ENCODE measurements at regions not wholly inside any gene's neighbourhood (a gene's known extent, or its start where the extent isn't known, plus 50 kb on each side); places are given as distances from the start of the nearest gene placed in this dataset.
"Not testable (repeated sequence)": the region's sequence is repeated elsewhere in the genome, so short reads cannot be mapped to it uniquely, and the experiment has no call there.

DNA sequence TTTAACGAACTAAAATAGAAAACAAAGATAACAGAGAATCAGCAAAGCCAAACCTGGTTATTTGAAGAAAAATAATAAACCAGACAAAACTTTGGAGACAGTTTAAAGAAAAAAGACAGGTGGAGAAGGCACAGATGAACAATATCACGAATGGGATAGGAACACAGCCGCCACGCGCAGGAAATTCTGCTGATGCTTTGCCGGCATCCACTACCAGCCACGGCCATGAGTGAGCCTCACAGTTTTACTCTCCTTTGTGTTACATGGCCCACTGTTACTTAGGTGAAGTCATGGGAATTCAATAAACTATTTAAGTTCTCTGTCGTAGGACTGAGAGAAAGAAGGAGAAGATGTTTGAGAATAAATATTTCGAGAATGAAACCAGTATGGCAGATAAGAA is 503.4 kb downstream of the TTLL7 start:
- Histone ChIP-seq H3K9me3 (no peaks in the 10 kb centered on the region), H3K36me3 (no peaks in the 10 kb centered on the region), H3K4me3 (no peak overlapping the region), H3K27me3 (no peaks in the 10 kb centered on the region)
- DNase-seq, result no peak

GRCh38 chr1:83493633-83494032 is 505.3 kb downstream of the TTLL7 start:
- no peaks in the 10 kb centered on the region for H3K36me3 ChIP-seq
- H3K27me3 ChIP-seq, result no peaks in the 10 kb centered on the region
- no peaks in the 10 kb centered on the region for H3K9me3 ChIP-seq
- no peak for DNase-seq
- H3K4me3 ChIP-seq, result no peak overlapping the region

DNA sequence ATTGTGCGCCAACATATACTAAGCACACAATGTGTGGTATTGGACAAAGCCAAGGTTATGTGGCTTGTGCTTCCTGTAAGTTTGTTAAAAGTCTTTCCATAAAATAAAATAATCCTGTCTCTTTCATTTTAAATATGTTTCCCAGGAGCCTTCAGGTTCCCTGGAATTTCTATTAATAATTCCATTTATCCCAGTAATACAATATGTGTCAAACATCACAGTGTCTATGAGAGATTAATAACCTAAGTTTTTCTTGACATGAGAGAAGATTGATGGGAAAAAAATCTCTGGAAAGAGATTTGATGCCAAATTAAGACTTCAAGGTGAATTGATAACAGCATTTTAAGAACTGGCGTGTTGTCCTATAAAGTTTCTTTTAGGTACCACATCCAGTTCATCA is 507.0 kb downstream of the TTLL7 start:
- H3K27me3 ChIP-seq, result no peaks in the 10 kb centered on the region
- no peak for DNase-seq
- H3K36me3 ChIP-seq, result no peaks in the 10 kb centered on the region
- no peak overlapping the region for H3K4me3 ChIP-seq
- H3K9me3 ChIP-seq, result no peaks in the 10 kb centered on the region

GRCh38 chr1:83490988-83491387 is 507.9 kb downstream of the TTLL7 start:
- Histone ChIP-seq H3K9me3 (no peaks in the 10 kb centered on the region), H3K4me3 (no peak overlapping the region), H3K27me3 (no peaks in the 10 kb centered on the region), H3K36me3 (no peaks in the 10 kb centered on the region)
- no peak for DNase-seq

DNA sequence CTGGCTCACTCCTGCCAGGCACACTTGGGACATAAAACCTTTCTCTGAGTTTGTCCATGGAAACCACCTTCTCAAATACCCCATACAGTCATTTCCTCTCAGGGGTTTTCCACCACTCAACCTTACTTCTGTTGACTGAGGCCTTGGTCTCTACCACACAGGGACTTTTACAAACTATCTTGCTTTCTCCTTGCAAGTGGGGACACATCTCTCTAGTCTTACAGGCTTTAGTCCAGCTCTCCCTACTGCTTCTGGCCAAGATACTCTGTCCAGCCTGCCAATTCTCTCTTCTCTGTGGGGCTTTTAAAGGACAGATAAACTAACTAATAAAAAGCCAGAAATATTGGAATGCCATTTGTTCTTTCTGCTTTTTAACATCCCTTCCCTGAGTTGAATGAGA is 510.8 kb downstream of the TTLL7 start:
- not testable (repeated sequence) for H3K4me3 ChIP-seq, H3K27me3 ChIP-seq, H3K9me3 ChIP-seq, H3K36me3 ChIP-seq, DNase-seq

- not testable (repeated sequence) for H3K4me3 ChIP-seq, DNase-seq, H3K9me3 ChIP-seq, H3K27me3 ChIP-seq, H3K36me3 ChIP-seq
These were observed 511.5 kb downstream of the TTLL7 start for GRCh38 chr1:83487460-83487859.

DNA sequence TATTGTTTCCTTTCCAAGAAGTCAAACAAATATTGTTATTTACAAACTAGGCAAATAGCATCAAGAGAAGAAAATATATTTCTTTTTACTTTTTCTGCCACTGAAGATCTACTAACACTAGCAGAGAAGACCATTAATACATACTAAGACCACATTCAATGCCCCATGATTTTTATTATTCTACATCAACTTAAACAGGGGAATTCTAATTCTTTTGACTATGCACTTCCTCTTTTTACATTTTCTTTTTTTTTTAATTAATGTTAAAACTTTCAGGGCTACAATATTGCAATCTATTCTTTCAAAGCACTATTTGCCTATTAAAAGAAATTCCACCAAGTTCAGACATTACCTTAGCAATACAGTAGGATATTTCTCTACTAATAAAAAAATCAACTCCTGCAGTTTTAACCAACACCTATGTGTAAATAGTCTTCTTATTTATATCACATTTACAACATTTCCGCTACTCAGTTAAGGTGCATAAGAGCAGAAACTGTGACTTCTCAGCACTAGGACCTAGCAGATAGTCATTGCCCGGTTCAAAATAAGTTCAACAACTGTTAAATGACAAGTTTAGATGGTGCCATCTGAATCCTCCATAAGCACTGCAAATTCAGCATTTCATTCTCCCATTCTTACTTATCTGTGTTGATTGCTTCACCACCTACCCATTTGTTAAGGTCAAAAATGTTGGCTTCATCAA is 513.5 kb downstream of the TTLL7 start:
- H3K36me3 ChIP-seq, H3K27me3 ChIP-seq, DNase-seq, H3K4me3 ChIP-seq, H3K9me3 ChIP-seq: not testable (repeated sequence)

DNA sequence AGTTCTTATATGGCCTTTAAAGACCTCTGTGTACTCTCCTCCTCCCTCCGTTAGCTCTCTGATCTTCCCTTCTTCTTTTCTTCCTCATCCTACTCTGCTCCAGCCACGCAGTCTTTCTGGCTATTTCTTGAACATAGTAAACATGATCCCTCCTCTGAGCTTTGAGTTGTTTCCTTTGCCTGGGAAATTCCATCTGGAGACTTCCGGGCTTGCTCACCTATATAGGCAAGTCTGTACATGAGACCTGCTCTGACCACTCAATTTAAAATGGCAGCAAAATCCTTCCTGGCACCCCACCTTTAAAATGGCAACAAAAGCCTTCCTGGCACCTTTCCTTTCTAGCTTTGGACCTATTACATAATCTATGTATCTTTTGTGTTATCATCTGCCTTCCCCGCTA is 517.6 kb downstream of the TTLL7 start:
- not testable (repeated sequence) for H3K9me3 ChIP-seq, H3K4me3 ChIP-seq, DNase-seq, H3K27me3 ChIP-seq, H3K36me3 ChIP-seq

- not testable (repeated sequence) for H3K4me3 ChIP-seq, H3K36me3 ChIP-seq, H3K9me3 ChIP-seq, H3K27me3 ChIP-seq, DNase-seq
These were observed 519.2 kb downstream of the TTLL7 start for GRCh38 chr1:83479591-83480239.

GRCh38 chr1:83478127-83478526 is 520.8 kb downstream of the TTLL7 start:
- H3K9me3 ChIP-seq, DNase-seq, H3K4me3 ChIP-seq, H3K36me3 ChIP-seq, H3K27me3 ChIP-seq: not testable (repeated sequence)

GRCh38 chr1:83476518-83476917 is 522.4 kb downstream of the TTLL7 start:
- H3K27me3 ChIP-seq, H3K9me3 ChIP-seq, H3K4me3 ChIP-seq, H3K36me3 ChIP-seq, DNase-seq: not testable (repeated sequence)

DNA sequence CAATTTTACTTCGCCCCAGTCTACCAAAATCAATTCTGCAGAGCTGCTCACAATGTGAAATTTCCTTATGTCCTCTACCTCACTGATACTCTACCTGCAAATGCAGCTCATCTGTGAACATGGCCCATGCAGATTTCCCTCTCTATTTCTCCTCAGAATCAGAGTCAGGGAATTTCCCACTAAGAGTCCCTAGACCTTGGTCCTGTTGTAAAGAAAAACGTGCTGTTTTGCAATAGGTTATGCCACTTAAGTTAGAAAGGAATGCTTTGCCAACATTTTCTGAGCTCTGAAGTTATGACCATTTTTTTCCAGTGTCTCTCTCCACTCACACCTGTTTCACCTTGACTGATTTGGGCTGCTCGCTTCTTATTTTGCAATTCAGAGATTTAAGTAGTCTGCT is 524.0 kb downstream of the TTLL7 start:
- not testable (repeated sequence) for H3K27me3 ChIP-seq, H3K4me3 ChIP-seq, H3K9me3 ChIP-seq, H3K36me3 ChIP-seq, DNase-seq

- H3K27me3 ChIP-seq, H3K9me3 ChIP-seq, H3K36me3 ChIP-seq, H3K4me3 ChIP-seq, DNase-seq: not testable (repeated sequence)
These were observed 524.9 kb downstream of the TTLL7 start for GRCh38 chr1:83473986-83474385.

GRCh38 chr1:83472066-83472465 is 526.9 kb downstream of the TTLL7 start:
- not testable (repeated sequence) for H3K9me3 ChIP-seq, H3K27me3 ChIP-seq, DNase-seq, H3K36me3 ChIP-seq, H3K4me3 ChIP-seq

GRCh38 chr1:83471272-83471671 is 527.7 kb downstream of the TTLL7 start:
- not testable (repeated sequence) for H3K4me3 ChIP-seq, DNase-seq, H3K36me3 ChIP-seq, H3K9me3 ChIP-seq, H3K27me3 ChIP-seq

DNA sequence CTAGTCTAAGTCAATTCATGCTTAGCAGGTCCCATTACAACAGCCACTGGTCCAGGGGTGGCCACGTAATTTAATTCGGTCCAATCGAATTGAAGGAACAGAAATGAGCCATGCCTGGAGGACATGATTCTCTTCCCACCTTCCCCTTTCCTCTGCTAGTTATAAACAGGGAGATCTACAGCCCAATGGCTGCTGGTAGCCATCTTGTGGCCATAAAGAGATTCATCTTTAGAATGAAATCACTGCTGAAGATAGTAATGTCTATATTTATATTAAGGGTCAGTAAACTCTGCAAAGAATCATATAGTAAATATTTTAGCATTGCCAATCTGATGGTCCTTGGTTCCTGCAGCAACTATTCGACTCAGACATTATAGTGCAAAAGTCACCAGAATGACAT is 530.6 kb downstream of the TTLL7 start:
- H3K4me3 ChIP-seq, H3K36me3 ChIP-seq, DNase-seq, H3K27me3 ChIP-seq, H3K9me3 ChIP-seq: not testable (repeated sequence)

DNA sequence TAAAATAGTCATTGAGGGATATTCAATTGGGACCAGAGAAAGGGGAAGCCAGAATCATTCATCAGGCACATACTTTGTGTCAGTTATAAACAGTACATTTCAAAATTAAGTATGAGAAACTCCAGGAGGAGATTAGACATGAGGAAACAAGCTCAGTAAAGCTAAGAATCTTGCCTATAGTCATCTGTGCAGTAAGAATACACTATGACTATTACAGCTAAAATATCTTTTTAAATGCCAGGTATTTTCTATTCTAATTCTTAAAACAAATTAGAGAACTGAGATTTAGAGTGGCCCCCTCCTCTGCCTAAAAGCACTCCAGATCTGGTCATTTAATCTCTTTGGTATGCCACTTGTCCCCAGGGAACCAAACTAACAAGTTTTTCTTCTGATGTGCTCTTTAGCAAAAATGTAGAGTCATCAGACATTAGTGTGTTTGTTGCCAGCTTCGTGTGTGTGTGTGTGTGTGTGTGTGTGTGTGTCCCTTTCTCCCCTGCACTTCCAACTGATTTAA is 541.1 kb downstream of the TTLL7 start:
- not testable (repeated sequence) for DNase-seq, H3K36me3 ChIP-seq, H3K4me3 ChIP-seq, H3K9me3 ChIP-seq, H3K27me3 ChIP-seq

- DNase-seq, H3K9me3 ChIP-seq, H3K36me3 ChIP-seq, H3K4me3 ChIP-seq, H3K27me3 ChIP-seq: not testable (repeated sequence)
These were observed 541.7 kb downstream of the TTLL7 start for GRCh38 chr1:83457281-83457680.

All from MG63 (cell line).